BLaER1 treated with 17β-estradiol and CSF1 and Interleukin-3, amounts not matched to agents 10 nM and 100 nM (cell line): ENCODE measurements at regions not wholly inside any gene's neighbourhood (a gene's known extent, or its start where the extent isn't known, plus 50 kb on each side); places are given as distances from the start of the nearest gene placed in this dataset.
"Not testable (repeated sequence)": the region's sequence is repeated elsewhere in the genome, so short reads cannot be mapped to it uniquely, and the experiment has no call there.

Experiments
- H3K27ac ChIP-seq, 11 experiments: shearing (Covaris generic); formaldehyde crosslinking; 2 replicates each; pipeline ENCODE4 v1.8.1; 2022
- H3K27me3 ChIP-seq, 11 experiments: shearing (Covaris generic); formaldehyde crosslinking; 2 replicates each; pipeline ENCODE4 v1.8.1; 2022
- H3K36me3 ChIP-seq, 11 experiments: shearing (Covaris generic); formaldehyde crosslinking; 2 replicates each; pipeline ENCODE4 v1.8.1; 2022
- H3K4me1 ChIP-seq, 10 experiments: shearing (Covaris generic); formaldehyde crosslinking; 2 replicates each; pipeline ENCODE4 v1.8.1; 2022
- H3K4me2 ChIP-seq, 11 experiments: shearing (Covaris generic); formaldehyde crosslinking; 2 replicates each; pipeline ENCODE4 v1.8.1; 2022
- H3K4me3 ChIP-seq, 10 experiments: shearing (Covaris generic); formaldehyde crosslinking; 2 replicates each; pipeline ENCODE4 v1.8.1; 2022
- H3K9ac ChIP-seq, 11 experiments: shearing (Covaris generic); formaldehyde crosslinking; 2 replicates each; pipeline ENCODE4 v1.8.1; 2022
- H3K9me3 ChIP-seq, 11 experiments: shearing (Covaris generic); formaldehyde crosslinking; replicated peaks in 1 of 11; 2 replicates each; pipeline ENCODE4 v1.8.1; 2022
- H4K20me1 ChIP-seq, 11 experiments: shearing (Covaris generic); formaldehyde crosslinking; 2 replicates each; pipeline ENCODE4 v1.8.1; 2022
- Cebpa-rat ChIP-seq, 11 experiments: shearing (Covaris generic); IDR thresholded peaks; 2 replicates each; pipeline ENCODE4 v1.8.1; 2022

DNA sequence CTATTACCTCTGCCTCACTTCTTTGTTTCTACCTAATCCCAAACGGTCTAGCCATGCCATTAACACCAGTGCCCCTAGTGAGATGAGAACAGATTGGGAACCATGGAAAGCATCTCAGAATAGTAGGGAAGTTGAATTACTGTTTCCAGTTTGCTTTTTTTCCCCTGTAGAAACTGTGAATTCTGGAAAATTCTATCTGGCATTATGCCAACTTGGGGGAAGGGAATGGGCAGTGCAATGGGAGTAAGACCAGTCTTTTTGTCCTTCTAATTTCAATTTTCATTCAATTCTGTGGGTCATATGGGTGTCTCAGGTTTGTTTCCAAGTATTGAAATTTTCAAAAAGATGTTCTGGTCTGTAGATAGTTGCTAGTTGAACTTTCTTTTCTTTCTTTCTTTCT lies 1666.1 kb downstream of the SLITRK1 start:
- no peaks in the 10 kb centered on the region for H3K27me3 ChIP-seq
- no peak overlapping the region for H3K9ac ChIP-seq
- TF ChIP-seq Cebpa-rat (IDR thresholded peaks at IDR 0.05): no peak
- no peaks in the 10 kb centered on the region for H4K20me1 ChIP-seq
- no peak overlapping the region for H3K4me3 ChIP-seq
- H3K4me1 ChIP-seq: no peaks in the 10 kb centered on the region
- peaks cover 10 to 27% (median 14%) of the 10 kb centered on the region in 11 experiments; a peak in 16 of 22 replicates for H3K9me3 ChIP-seq
- no peak overlapping the region for H3K4me2 ChIP-seq
- H3K27ac ChIP-seq: no peak overlapping the region
- no peaks in the 10 kb centered on the region for H3K36me3 ChIP-seq

DNA sequence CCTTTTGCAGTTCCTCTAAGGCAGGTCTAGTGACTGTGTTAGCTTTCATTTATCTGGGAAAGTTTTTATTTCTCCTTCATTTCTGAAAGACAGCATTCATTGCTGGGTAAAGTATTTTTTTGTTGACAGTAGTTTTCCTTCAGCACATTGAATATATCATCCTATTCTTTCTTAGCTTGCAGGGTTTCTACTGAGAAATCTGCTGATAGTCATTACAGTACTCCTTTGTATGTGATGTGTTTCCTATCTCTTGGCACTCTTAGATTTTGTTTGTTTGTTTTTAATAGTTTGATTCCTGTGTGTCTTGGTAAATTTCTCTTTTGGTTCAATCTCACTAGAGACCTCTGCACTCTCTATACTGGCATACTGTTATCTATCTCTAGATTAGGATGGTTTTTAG lies 1667.9 kb downstream of the SLITRK1 start:
- no peak overlapping the region for H3K27ac ChIP-seq
- H3K9me3 ChIP-seq: peaks cover 10 to 27% (median 14%) of the 10 kb centered on the region in 11 experiments; a peak in 16 of 22 replicates
- H3K36me3 ChIP-seq: no peaks in the 10 kb centered on the region
- no peak overlapping the region for H3K4me2 ChIP-seq
- TF ChIP-seq Cebpa-rat (IDR thresholded peaks at IDR 0.05): no peak
- no peaks in the 10 kb centered on the region for H3K27me3 ChIP-seq
- H3K9ac ChIP-seq: no peak overlapping the region
- no peak overlapping the region for H3K4me3 ChIP-seq
- H3K4me1 ChIP-seq: no peaks in the 10 kb centered on the region
- no peaks in the 10 kb centered on the region for H4K20me1 ChIP-seq

DNA sequence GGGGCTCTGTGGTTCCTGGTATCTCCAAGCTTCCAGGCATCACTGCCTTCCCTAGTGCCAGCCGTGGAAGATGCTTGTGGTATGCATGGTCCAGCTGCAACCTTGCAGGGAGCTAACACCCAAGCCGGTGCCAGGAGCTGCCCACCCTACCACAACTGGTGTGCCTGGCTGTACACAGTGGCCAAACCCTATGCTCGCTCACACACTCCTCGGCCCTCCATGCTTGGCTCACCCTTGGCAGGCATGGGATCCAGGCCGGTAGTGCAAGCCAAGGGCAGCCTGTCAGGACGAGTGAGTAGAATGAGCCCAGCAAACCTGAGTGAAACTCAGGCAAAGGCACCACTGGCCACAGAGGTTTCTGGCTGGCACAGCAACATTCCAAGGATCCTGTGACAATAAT lies 1676.0 kb downstream of the SLITRK1 start:
- Histone ChIP-seq H3K27ac (no peak overlapping the region), H3K4me3 (no peak overlapping the region), H3K27me3 (no peaks in the 10 kb centered on the region), H3K9me3 (peaks cover 14 to 18% (median 17%) of the 10 kb centered on the region in 11 experiments), H3K4me2 (no peak overlapping the region), H3K9ac (no peak overlapping the region), H3K36me3 (no peaks in the 10 kb centered on the region), H3K4me1 (no peaks in the 10 kb centered on the region), H4K20me1 (no peaks in the 10 kb centered on the region)
- TF ChIP-seq Cebpa-rat (IDR thresholded peaks at IDR 0.05): no peak

DNA sequence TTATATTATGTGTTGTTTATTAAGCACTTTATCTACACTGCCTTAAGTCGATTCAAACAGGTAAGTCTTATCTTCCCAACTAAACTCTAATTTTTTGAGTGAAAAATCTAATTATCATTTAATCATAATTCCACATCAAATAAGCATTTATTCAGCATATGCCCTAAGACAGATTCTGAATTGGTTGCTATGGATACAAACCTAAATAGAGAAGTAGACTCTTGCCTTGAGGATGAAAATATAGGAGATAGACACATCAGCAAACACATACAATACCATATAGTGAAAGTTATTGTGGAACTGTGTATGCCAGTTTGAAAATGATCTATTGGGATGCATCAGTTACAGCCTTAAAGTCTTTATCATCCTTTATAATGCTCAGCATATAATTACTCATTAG lies 1679.9 kb downstream of the SLITRK1 start:
- no peak overlapping the region for H3K9ac ChIP-seq
- no peak overlapping the region for H3K4me2 ChIP-seq
- H4K20me1 ChIP-seq: no peaks in the 10 kb centered on the region
- no peak for TF ChIP-seq Cebpa-rat (IDR thresholded peaks at IDR 0.05)
- H3K4me1 ChIP-seq: no peaks in the 10 kb centered on the region
- H3K36me3 ChIP-seq: no peaks in the 10 kb centered on the region
- peaks cover 14 to 18% (median 17%) of the 10 kb centered on the region in 11 experiments for H3K9me3 ChIP-seq
- H3K4me3 ChIP-seq: no peak overlapping the region
- no peaks in the 10 kb centered on the region for H3K27me3 ChIP-seq
- no peak overlapping the region for H3K27ac ChIP-seq

DNA sequence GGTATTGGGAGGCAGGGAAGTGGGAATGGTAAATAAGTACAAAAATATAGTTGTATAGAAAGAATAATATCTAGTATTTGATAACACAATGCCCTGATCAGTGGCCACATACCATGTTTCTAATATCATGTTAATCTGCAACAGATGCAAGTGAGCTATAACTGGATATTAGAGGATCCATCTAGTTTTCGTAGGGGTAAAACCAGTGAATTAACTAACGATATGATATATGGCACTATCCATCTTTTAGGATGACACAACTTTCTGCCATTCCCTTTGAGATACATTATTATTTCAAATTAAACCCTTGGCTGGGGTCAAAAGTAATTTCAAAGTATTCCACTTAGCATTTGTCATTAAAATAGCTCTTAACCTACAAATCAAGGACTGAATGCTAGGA lies 1686.2 kb downstream of the SLITRK1 start:
- Histone ChIP-seq H3K9ac (no peak overlapping the region), H3K27me3 (no peaks in the 10 kb centered on the region), H3K4me2 (no peak overlapping the region), H3K9me3 (no peaks in the 10 kb centered on the region), H3K4me3 (no peak overlapping the region), H3K36me3 (no peaks in the 10 kb centered on the region), H3K27ac (no peak overlapping the region), H4K20me1 (no peaks in the 10 kb centered on the region), H3K4me1 (peaks cover 0 to 5% (median 0%) of the 10 kb centered on the region in 10 experiments; a peak in 1 of 20 replicates)
- no peak for TF ChIP-seq Cebpa-rat (IDR thresholded peaks at IDR 0.05)

DNA sequence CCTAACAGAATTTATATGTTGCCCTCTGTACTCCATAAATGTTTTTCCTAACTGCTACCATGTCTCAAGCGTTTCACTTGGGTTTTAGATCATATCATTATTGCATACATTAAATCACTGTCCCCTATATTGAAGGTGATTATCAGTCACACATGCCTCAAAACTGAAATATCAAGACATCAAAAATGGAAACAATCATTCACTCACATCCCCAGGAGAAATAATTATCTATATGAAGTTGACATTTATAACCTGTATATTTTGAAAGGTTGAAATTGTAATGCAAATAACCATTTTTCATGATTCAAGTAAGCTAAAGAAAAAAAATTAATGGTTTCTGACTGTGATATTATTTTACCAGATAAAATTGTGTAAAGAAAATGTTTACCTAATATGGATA lies 1695.0 kb downstream of the SLITRK1 start:
- no peaks in the 10 kb centered on the region for H3K27me3 ChIP-seq
- no peaks in the 10 kb centered on the region for H3K36me3 ChIP-seq
- H3K9ac ChIP-seq: no peak overlapping the region
- no peak overlapping the region for H3K4me3 ChIP-seq
- no peak for TF ChIP-seq Cebpa-rat (IDR thresholded peaks at IDR 0.05)
- H3K4me2 ChIP-seq: no peak overlapping the region
- H4K20me1 ChIP-seq: no peaks in the 10 kb centered on the region
- no peaks in the 10 kb centered on the region for H3K4me1 ChIP-seq
- H3K9me3 ChIP-seq: no peaks in the 10 kb centered on the region
- H3K27ac ChIP-seq: no peak overlapping the region

DNA sequence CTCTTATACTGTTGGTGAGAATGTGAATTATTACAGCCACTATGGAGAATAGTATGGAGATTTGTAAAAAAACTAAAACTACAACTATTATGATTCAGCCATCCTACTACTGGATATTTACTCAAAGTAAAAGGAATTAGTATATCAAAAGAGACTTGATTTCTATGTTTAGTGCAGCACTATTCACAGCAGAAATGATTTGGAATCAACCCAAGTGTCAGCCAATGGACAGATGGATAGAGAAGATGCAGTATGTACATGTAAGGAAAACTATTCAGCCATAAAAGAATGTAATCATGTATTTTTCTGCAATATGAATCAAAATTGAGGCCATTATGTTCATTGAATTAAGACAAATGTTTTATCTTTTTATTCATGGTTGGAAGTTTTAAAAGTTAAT lies 1705.5 kb downstream of the SLITRK1 start:
- Histone ChIP-seq H3K36me3 (no peaks in the 10 kb centered on the region), H3K4me2 (no peak overlapping the region), H3K4me3 (no peak overlapping the region), H4K20me1 (no peaks in the 10 kb centered on the region), H3K4me1 (no peaks in the 10 kb centered on the region), H3K27me3 (no peaks in the 10 kb centered on the region), H3K9me3 (no peaks in the 10 kb centered on the region), H3K27ac (no peak overlapping the region), H3K9ac (no peak overlapping the region)
- no peak for TF ChIP-seq Cebpa-rat (IDR thresholded peaks at IDR 0.05)

DNA sequence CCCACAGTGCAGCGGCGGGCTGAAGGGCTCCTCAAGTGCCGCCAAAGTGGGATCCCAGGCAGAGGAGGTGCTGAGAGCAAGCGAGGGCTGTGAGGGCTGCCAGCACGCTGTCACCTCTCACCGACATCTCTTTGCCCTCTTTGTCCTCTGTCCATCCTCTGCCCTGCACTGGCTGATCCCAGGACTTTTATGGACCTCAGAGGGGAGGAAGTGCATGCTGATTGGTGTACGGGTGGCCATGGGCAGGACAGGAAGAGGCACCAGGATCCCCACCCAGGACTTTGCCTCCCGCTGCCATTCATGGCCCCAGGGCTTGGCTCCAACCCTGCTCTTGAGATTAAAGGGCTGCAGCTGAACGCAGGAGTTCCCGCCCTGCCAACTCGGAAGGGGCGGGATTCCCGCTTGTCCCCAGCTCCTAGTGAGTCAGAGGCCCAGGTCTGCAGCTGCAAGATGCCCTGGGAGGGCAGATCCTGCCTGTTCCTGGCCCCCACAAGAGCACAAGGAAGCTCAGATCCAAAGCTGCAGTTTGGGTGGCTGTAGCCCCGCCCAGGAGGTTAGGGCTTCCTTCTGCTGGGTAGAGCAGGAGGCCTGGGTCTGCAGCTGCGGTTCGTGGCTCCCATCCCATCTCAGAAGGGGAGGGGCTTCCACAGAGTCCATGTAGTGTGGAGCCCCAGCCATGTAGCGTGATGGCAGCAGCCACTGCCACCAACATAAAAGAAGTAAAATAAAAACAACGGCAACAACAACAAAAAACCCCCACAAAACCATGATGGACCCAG lies 1716.7 kb downstream of the SLITRK1 start:
- Histone ChIP-seq H4K20me1 (no peaks in the 10 kb centered on the region), H3K9me3 (peaks cover 9 to 16% (median 13%) of the 10 kb centered on the region in 11 experiments; a peak in 19 of 22 replicates), H3K4me3 (no peak overlapping the region), H3K36me3 (no peaks in the 10 kb centered on the region), H3K4me2 (no peak overlapping the region), H3K27me3 (no peaks in the 10 kb centered on the region), H3K27ac (no peak overlapping the region), H3K9ac (no peak overlapping the region), H3K4me1 (no peaks in the 10 kb centered on the region)
- no peak for TF ChIP-seq Cebpa-rat (IDR thresholded peaks at IDR 0.05)

DNA sequence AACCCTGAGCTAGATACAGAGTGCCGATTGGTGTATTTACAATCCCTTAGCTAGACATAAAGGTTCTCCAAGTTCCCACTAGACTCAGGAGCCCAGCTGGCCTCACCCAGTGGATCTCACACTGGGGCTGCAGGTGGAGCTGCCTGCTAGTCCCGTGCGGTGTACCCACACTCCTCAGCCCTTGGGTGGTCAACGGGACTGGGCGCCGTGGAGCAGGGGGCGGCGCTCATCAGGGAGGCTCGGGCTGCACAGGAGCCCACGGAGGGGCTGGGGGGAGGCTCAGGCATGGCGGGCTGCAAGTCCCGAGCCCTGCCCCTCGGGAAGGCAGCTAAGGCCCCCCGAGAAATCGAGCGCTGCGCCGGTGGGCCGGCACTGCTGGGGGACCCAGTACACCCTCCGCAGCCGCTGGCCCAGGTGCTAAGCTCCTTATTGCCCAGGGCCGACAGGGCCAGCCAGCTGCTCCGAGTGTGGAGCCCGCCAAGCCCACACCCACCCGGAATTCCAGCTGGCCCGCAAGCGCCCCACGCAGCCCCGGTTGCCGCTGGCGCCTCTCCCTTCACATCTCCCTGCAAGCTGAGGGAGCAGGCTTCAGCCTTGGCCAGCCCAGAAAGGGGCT lies 1717.4 kb downstream of the SLITRK1 start:
- not testable (repeated sequence) for H3K4me1 ChIP-seq, H3K9ac ChIP-seq, H3K27ac ChIP-seq, H3K4me3 ChIP-seq, H3K36me3 ChIP-seq, H4K20me1 ChIP-seq, H3K4me2 ChIP-seq, H3K27me3 ChIP-seq
- peaks cover 9 to 16% (median 13%) of the 10 kb centered on the region in 11 experiments; a peak in 19 of 22 replicates for H3K9me3 ChIP-seq

DNA sequence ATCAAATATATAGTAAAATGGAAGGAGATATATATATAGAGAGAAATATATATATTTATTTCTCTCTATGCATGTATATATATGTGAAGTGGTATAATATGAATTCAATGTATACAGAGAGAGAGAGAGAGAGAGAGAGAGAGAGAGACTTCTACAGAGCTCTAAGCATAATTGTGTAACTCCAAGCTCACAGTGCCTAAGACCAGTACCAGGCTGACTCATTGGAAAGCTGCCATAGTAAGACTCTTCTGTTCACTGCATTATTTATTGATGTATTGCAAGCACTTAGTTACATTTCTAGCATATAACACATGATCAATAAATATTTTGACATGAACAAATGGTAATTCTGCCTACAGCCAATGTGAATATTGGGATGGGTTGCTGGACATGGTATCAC lies 1734.7 kb downstream of the SLITRK1 start:
- H3K9ac ChIP-seq: no peak overlapping the region
- no peak overlapping the region for H3K4me3 ChIP-seq
- H3K4me2 ChIP-seq: no peak overlapping the region
- TF ChIP-seq Cebpa-rat (IDR thresholded peaks at IDR 0.05): no peak
- no peaks in the 10 kb centered on the region for H4K20me1 ChIP-seq
- no peaks in the 10 kb centered on the region for H3K36me3 ChIP-seq
- H3K27ac ChIP-seq: no peak overlapping the region
- H3K27me3 ChIP-seq: no peaks in the 10 kb centered on the region
- no peaks in the 10 kb centered on the region for H3K9me3 ChIP-seq
- H3K4me1 ChIP-seq: no peaks in the 10 kb centered on the region
